ENCODE measurements at regions not wholly inside any gene's neighbourhood (a gene's known extent, or its start where the extent isn't known, plus 50 kb on each side); places are given as distances from the start of the nearest gene placed in this dataset.

DNA sequence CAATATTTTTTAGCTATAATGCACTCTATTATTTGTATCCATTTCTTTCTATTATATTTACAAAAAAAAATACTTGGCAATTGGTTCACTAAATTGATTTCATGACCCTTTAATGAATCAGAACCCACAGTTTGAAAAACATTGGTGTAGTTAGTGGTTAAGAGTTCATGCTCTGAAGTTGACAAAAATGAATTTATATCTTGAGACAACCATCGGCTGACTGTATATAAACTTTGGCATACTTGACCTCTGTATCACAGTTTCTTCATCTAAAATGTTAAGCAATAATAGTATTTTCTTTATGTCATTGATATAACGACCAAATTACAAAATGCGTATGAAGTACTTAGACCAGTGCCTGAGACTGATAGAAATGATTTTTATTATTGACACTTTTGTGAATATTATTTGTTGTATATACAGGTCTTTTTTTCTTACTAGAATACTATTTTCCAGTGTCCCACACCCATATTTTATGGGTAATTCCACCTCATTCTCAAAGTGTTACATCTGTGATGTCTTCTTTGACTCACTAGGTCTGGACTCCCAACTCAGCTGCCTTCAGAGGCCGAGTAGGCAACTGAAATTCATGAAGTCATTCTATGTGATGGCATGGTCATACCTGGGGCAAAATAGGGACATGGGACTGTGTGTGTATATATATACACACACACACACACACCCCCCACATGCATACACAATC is 459.2 kb downstream of the RFPL4B start:
- no peak for DNase-seq

DNA sequence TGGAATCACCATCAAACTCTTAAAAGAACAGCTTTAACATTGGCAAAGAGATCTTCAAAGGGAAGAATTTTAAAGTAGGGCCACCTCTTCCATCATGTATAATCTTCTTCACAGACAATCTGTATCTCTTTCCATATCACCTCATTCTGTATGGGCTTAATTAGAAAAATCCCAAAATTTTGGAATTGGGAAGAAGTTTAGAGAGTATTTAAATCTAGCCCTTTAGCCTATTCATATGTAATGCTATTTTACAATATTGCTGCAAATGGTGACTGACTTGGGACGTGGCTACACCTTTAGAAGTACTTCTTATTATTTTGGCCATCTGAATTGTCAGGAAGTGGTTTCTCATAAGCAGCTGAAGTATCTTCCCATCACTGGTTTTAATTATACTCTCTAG is 474.3 kb downstream of the RFPL4B start:
- DNase-seq, result no peak

DNA sequence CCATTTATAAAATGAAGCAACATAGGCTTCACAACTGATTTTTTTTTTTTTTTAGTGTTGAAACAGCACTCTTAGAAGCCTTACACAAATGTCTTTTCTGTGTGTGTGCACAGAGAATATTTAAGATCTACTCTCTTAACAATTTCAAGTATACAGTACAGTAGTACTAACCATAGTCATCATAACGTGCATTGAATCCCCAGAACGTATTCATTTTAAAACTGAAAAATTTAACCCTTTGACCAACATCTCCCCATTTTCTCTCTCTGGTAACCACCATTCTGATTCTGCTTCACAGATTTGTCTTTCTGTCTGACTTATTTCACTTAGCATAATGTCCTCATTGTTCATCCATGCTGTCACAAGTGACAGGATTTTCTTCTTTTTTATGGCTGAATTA is 475.6 kb downstream of the RFPL4B start:
- DNase-seq, result no peak

DNA sequence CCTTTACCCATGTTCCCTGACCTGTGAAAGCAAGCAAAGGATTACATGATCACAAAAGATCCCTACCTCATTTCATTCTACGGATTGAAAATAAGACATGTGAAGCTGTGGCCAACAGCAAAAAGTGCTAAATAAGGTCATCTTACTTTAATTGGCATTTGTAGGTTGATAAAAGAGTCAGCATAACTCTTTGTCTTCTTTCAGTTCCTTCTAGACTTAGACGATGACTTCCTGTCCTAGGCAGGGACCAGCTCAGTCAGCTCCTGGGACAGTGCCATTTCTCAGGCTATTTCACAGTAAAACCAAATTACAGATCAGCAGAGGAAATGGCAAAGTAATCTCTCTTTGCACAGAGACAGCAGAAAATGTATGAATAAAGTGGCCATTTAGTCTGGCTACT is 480.7 kb downstream of the RFPL4B start:
- DNase-seq, result no peak

DNA sequence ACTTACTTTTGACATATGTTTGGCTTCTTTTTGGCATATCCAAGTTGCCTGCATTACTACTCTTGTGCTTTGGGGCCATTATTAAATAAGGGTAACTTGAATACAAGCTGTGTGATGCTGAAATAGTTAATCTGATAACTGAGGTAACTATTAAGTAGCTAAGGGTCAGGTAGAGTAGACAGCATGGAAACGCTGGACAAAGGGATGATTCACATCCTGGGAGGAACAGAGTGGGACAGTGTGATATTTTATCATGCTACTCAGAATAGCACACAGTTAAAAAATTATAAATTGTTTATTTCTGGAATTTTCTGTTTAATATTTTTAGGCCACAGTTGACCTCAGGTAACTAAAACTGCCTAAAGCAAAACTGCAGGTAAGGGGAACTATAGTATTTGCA is 483.9 kb downstream of the RFPL4B start:
- DNase-seq, result no peak

DNA sequence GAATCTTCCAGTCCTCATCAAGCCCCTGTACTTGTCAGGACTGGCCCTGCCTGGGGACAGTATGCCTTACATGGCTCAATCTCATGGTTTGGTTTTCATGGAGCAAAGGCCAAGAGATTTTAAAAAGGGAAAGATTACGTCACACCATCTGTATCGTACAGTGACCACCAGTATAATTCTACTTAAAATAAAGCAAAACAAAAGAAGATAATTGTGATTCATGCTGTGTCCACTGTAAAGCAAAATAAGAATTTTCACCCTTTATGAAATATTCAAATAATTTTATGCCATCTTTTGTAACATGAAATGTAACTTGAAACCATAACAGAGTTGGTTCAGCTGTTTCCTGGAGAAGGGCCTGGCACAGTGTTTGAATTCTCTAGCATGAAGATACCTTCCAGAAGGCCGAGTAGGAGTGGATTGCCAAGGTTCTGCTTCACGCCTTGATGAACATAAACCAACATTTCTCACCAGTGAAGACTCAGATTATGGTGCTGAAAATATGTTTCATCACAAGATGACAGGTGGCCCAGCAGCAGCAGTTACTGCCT is 486.5 kb downstream of the RFPL4B start:
- DNase-seq, result no peak

DNA sequence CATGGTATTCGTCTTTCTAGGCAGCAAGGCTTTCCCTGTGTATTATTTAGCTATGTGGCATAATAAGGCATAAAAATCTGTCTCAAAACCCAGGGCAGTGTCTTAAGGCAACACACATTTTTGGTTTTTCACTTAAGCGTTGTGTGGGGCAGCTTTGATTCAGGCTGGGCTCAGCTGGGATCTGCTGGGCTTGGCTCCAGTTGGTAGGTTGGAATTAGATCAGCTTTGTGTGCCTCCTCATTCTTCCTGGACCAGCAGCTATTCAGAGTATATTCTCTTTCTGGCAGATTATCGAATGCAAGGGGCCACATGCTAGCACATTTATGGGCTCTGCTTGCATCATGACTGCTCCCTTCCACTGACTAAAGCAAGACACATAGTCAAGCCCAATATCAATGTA is 487.9 kb downstream of the RFPL4B start:
- DNase-seq, result no peak

DNA sequence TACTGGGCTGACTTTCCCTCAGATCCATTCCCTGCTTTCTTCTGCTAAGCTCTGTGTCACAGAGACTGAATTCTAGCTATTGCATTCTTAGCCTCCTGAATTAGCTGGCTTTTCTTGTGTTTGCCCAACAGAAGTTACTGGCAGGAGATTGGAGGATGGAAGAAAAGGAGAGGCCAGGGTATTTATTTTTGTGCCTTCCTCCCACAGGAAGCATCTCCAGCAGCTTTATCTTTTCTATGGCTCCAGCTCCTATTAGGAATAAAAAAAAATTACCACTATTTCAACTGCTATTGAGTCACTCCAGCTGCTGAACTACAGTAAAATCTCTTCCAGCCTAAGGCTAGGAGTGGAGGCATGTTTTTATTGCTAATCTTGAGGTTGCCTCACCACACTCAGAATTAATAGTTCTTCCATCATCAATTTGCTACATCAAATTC is 492.4 kb downstream of the RFPL4B start:
- DNase-seq, result no peak

DNA sequence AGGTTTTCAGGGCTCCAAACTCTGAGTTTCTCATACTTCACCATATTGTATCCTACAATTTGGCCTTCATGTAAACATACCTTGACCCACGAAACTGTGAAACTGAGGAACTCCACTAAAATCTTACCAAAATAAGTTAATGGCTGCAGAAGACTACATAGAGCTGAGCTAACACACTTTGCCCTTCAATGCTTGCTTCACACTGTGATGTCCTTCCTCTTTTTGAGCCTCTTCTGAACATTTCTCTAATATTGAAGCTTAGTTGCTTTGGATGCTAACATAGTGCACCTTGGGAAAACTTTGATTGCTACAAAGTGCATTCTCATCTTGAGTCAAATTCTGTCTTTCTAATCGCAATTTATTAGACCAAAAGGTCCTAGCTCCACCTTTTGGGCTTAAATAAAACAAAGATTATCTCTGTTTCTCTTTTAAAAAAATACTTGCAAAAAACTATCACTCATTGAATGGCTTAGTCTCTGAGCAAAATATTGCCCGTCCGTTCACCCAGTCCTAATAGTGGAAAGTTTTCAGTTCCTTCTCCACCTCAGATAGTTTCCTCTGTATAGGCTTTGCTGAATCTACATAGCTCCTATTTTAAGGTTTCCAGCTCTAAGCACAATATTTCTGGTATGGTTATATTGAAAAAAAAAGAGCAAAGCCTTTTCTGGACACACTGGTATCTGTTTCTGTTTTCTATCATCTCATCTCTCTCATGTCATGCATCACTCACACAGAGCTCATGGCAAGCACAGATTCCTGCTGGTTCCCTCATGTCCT is 494.6 kb downstream of the RFPL4B start:
- no peak for DNase-seq

DNA sequence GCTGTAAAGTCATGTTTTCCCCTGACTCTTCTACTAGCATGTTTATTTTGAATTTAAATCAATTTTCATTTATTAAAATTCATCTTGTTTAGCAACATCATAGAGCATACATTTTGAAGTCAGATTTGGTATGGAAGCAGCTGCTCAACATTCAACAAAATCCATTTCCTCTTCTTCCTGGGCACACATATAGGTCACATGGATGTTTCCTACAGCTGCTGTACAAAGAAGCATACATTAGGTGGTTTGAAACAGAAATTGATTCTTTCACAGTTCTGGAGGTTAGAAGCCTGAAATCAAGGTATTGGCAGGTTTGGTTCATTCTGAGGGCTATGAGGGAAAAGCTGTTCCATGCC is 495.2 kb downstream of the RFPL4B start:
- DNase-seq, result no peak

DNA sequence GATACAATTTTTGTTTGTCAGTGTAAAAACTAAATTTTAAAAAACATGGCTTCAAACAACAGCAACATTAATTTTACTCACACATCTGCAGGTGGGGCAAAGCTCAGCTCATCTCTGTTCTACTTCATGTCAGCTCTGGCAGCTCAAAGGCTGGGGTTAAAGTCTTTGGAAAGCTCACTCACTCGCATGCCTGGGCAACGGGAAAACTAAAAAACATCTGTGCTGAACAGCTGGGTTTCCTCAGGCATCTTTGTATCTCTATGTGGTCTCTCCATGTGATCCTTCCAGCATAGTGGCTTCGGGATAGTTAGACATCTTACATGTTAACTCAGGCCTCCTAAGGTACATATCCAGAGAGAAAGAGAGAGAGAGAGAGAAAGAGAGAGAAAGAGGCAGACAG is 499.6 kb downstream of the RFPL4B start:
- DNase-seq, result no peak

DNA sequence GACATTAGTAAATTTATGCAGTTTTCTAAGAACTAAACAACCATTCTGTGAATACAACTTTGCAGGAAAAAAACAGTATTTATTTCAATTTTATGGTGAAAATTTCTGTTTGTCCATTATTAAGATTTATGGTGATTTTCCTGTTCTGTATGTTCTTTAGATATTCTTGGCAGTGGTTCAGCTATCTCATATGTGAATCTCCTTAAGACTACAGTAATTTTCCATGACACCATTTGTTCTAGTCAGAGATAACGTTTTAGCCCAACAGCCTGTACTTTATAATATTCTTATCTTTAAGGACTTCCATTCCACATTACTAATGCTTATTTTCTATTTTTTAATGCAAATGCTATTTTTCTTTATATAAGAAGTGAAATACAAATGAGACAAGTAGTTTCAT is 504.0 kb downstream of the RFPL4B start:
- DNase-seq, result no peak

DNA sequence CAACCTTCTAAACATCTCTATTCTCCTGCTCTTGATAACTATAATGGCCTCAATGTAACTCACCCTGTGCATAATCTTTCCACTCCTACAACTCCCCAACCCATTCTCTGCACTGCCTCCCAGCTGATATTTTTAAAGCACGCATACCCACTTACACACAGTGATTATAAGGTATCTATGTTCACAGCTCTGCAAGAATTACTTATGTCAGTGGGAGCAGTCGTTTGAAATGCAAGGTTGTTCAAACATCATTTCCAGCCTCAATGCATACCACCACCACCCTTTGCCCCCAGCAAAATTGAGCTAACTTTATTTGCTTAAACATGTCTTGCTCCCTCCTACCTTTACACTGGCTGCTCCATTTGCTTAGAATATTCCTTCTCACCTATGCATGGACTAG is 506.0 kb downstream of the RFPL4B start:
- DNase-seq, result no peak

DNA sequence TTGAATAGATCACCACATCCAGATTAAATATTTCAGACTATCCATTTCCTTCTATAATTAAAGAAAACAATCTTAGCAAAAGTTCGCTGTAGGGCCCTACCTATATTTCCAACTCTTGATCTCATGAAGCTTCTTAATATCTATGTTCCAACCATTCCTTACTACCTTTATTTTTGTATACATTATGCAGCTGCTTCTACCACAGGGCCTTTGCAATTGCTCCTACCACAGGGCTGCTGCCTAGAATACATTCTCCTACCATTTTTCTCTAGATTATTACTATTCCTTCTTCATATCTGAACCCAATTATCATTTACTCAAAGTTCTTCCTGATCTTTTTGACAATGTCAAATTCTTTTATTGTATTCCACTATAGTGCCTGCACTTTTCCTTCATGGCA is 516.6 kb downstream of the RFPL4B start:
- DNase-seq, result no peak

DNA sequence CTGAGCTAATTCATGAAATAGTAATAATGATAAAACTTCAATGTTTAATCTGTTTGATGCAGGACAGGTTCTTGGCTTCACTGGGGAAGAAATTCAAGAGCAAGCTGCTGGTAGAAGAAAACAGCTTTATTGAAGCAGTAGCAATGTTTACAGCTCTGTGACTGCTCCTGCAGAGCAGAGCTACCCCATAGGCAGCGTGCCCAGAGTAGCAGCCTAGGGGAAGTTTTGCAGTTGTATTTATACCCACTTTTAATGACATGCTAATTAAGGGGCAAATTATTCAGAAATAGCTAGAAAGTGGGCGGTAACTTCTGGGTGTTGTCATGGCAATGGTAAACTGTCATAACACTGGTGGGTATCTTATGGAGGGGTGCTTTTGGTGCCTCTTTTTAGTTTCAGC is 518.0 kb downstream of the RFPL4B start:
- DNase-seq, result no peak

DNA sequence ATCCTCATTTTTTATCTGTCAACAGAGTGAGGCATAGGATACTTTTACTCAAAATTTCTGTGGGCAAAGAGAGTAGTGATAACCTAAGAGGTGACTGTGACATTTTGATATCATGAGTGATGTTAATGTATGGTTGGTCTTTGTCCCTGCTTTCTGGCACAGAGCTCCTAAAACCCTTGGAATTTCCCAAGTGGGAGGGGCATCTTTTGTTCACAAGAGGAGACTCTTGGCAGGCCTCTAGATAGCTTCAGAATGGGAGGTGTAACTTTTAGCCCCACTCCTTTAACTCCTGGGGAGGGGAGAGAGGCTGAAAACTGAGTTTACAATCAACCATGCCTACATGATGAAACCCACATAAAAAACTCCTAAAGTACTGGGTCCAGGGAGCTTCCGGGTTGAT is 527.8 kb downstream of the RFPL4B start:
- no peak for DNase-seq

DNA sequence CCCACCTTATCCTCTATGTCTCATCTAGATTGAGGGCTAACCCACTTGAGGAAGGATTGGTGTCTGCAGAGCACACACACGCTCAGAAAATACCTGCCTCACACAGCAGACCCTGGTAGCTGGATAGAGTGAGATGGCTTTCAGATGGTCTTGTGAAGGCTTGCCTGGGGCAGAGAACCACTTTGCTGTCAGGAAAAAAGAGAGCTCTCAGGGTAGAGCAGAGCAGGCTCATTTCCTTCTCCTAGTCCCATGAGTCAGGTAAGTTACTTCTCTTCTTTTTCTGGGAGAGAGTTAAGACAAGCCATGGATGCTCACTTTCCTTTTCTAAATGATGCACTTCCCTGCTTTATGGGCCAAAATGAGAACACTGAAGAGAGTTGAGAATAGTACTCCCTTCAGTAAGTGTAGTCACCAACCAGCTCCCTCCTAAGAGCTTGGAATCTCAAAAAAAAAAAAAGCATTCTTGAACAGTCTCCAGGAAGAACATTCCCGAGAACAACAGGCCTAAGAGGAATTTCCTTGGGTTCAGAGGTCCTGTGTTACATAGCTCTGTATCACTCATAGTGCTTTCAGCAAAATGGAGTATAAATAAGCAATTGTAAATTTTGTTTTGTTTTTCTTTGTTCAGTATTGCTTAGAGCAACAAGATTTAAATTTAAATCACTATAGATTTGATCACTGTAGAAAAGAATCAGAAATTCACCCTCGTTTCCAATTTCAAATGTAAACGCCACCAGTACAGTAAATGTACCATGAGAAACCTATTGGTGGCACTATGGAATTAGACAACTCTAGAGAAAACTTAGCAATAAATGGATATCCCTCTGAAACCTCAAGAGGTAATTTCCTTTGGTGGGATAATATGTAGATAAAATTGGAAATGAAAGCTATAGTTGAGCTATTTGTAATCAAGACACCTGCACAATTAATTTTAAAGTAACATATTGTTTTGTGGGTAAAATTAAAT is 530.3 kb downstream of the RFPL4B start:
- no peak for DNase-seq

DNA sequence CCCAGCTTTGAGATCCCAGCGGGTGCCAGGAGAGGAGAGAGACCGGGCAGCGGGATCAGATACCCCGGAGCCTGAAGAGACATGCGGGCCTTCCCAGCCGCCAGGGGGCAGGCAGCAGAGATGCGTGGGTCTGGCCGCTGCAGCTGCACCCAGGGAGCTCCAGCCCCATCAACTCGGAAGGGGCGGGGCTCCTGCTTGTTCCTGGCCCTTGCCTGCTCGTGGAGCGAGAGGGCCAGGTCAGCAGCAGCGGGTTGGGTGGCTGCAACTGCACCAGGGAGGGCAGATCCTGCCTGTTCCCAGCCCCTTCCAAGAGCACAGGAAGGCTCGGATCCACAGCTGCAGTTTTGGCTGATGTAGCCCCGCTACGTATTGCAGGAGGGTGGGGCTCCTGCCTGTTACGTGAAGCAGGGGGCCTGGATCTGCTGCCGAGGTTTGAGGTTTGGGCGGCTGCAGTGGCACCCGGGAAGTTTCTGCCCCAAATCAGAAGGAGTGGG is 532.8 kb downstream of the RFPL4B start:
- DNase-seq, result no peak

DNA sequence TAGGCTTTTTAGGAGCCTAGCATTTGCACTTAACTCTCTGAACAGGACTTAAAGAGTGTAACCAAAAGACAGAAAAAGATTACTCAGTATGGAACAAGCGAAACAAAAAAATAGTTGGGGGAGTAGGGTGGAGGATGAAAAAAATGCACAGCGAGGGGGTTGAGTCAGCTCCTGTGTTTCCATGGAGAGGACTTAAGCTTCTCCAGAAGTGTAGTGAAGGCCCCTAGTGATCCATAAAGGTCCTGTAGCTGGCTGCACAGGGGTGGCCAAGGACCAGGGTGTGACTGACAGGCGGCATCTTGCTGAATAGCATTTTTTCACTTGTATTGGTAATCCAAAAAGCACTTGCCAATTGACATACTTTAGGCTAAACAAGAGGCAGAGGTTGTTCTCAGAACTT is 533.9 kb downstream of the RFPL4B start:
- DNase-seq, result no peak

DNA sequence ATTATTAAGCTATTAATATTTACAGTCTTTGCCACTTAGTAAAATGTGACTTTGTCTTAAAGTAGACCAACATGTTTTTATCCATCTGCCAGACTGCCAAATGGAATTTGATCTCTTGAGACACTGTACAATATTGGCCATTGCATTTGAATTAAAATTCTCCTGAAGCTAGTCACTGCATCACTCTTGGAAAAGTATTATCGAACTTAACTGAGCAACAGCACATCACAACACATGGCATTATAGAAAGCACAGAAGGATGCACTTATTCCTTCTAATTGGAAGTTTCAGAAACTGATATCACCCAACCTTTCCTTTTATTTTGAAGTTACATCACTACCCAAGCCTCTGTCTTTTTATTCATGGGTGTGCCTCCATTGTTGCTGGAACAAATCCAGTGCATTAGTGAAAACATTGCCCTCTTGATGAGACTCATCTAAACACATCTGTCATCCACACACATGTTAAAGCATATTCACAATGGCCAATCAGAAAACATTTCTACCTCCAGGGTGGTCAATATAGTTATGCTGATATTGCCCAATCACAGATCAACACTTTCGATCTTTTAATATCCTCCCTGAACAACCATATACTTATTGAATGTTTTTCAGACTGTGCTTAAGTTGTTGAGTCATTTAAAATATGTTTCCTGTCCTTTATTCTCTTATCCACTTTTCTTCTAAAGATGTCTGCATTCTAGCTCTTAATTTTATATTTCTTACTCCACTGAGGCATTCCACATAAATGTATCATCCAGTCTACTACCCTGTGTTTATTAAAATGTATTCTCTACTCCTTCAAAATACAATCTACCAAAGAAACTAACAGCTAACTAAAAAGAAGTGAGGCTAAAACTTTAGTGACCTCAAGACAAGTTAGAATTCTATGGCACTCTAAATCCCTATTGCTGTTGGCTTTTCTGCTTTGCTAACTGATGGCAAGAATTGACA is 535.0 kb downstream of the RFPL4B start:
- no peak for DNase-seq

DNA sequence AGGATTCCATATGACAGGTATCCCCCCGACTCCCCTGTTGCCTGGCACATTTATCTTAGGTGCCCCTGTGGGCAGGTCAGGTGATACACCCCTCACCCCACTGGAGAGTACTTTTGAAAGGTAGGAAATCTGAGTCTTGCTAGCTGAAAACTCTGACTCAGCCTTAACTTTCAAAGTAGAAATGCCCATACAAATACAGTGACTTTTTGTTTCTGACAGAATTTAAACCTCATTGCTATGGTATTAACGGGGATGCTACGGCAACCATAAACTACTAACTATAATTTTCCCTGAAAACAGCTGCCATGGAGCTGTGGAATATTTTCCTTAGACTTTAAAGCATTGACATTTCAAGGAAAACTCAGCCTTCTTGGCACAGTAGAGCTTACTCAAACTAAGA is 536.0 kb downstream of the RFPL4B start:
- DNase-seq, result no peak

DNA sequence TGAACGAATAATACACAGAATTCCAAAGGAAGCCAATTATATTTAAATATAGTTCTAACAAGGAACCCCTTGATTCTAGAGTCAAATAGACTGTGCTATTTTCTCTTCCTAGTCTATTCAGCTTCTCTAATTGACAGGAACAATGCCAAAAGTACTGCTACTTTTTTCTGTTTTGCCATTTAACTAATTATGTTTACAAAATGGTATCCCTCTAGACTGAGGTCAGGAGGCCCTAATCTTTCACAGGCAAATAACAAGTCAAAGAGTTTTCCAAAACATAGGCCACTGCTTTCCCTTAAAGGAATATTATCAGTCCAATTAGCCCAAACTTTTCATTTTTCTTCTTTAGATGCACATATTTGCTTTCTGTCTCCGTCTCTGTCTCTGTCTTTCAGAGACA is 539.3 kb downstream of the RFPL4B start:
- DNase-seq, result no peak

All from NCI-H187 treated with DMSO at 0.1 percent for 48 hours (cell line).